SK-N-SH treated with all-trans-retinoic acid at 6 μM for 48 hours (cell line): ENCODE measurements at regions not wholly inside any gene's neighbourhood (a gene's known extent, or its start where the extent isn't known, plus 50 kb on each side); places are given as distances from the start of the nearest gene placed in this dataset.

Source experiments
- ATAC-seq: fragments of 200-7000 bp; cut with Tn5 transposase; 3 replicates; pipeline ENCODE4 v1.9.1; 2020; ENCODE audit warnings: mild to moderate bottlenecking, moderate library complexity
- ARNTL ChIP-seq: fragments of 450-650 bp; formaldehyde crosslinking; IDR thresholded peaks from 2 replicates; pipeline ENCODE4 v1.5.0; 2020; ENCODE audit warnings: low read depth, mild to moderate bottlenecking, moderate library complexity, borderline replicate concordance
- BACH2 ChIP-seq: fragments of 250-450 bp; sonication (Bioruptor Pico); IDR thresholded peaks from 2 replicates; pipeline ENCODE4 v1.9.0; 2021; ENCODE audit warnings: mild to moderate bottlenecking, borderline replicate concordance
- CSDC2 ChIP-seq: fragments of 250-450 bp; sonication (Bioruptor Pico); IDR thresholded peaks from 2 replicates; pipeline ENCODE4 v1.5.0; 2020; ENCODE audit warnings: mild to moderate bottlenecking, moderate library complexity
- ESRRG ChIP-seq: fragments of 250-450 bp; sonication (Bioruptor Pico); IDR thresholded peaks from 2 replicates; pipeline ENCODE4 v1.6.1; 2021; ENCODE audit warnings: mild to moderate bottlenecking
- GLIS3 ChIP-seq: fragments of 250-450 bp; sonication (Bioruptor Pico); IDR thresholded peaks from 2 replicates; pipeline ENCODE4 v1.5.0; 2020; ENCODE audit warnings: mild to moderate bottlenecking, moderate library complexity
- ISL1 ChIP-seq: fragments of 250-450 bp; sonication (Bioruptor Pico); IDR thresholded peaks from 2 replicates; pipeline ENCODE4 v2.1.2; 2022; ENCODE audit warnings: mild to moderate bottlenecking, moderate library complexity
- OSR1 ChIP-seq: fragments of 250-450 bp; sonication (Bioruptor Pico); IDR thresholded peaks from 2 replicates; pipeline ENCODE4 v1.8.0; 2022; ENCODE audit warnings: moderate library complexity, mild to moderate bottlenecking, inconsistent platforms
- PPARA ChIP-seq: fragments of 250-450 bp; sonication (Bioruptor Pico); IDR thresholded peaks from 2 replicates; pipeline ENCODE4 v1.5.0; 2020; ENCODE audit warnings: mild to moderate bottlenecking, borderline replicate concordance
- RARB ChIP-seq: fragments of 250-450 bp; sonication (Bioruptor Pico); IDR thresholded peaks from 2 replicates; pipeline ENCODE4 v1.8.0; 2021; ENCODE audit warnings: mild to moderate bottlenecking, moderate library complexity
- SNAI2 ChIP-seq: fragments of 250-450 bp; sonication (Bioruptor Pico); IDR thresholded peaks from 2 replicates; pipeline ENCODE4 v1.5.0; 2020; ENCODE audit warnings: mild to moderate bottlenecking, moderate library complexity
- TCF4 ChIP-seq: fragments of 250-450 bp; sonication (Bioruptor Pico); IDR thresholded peaks from 2 replicates; pipeline ENCODE4 v1.8.0; 2021; ENCODE audit warnings: mild to moderate bottlenecking, moderate library complexity, borderline replicate concordance
- TOX ChIP-seq: fragments of 250-450 bp; sonication (Bioruptor Pico); IDR thresholded peaks from 2 replicates; pipeline ENCODE4 v1.8.0; 2021; ENCODE audit warnings: mild to moderate bottlenecking, moderate library complexity, borderline replicate concordance
- ZC3H10 ChIP-seq: fragments of 250-450 bp; sonication (Bioruptor Pico); IDR thresholded peaks from 2 replicates; pipeline ENCODE4 v1.5.1; 2021; ENCODE audit warnings: mild to moderate bottlenecking, moderate library complexity
- ZFP3 ChIP-seq: fragments of 250-450 bp; sonication (Bioruptor Pico); IDR thresholded peaks from 2 replicates; pipeline ENCODE4 v1.5.0; 2020; ENCODE audit warnings: mild to moderate bottlenecking, moderate library complexity
- ZFP30 ChIP-seq: fragments of 450-650 bp; formaldehyde crosslinking; IDR thresholded peaks from 2 replicates; pipeline ENCODE4 v1.5.0; 2022; ENCODE audit warnings: mild to moderate bottlenecking, moderate library complexity
- ZNF565 ChIP-seq: fragments of 450-650 bp; formaldehyde crosslinking; conservative IDR thresholded peaks from 2 replicates; pipeline ENCODE4 v1.5.0; 2020; ENCODE audit warnings: low read depth, mild to moderate bottlenecking, moderate library complexity
- ZNF70 ChIP-seq: fragments of 450-650 bp; formaldehyde crosslinking; IDR thresholded peaks from 2 replicates; pipeline ENCODE4 v1.5.0; 2020; ENCODE audit warnings: mild to moderate bottlenecking, moderate library complexity
- ZNF8 ChIP-seq: fragments of 450-650 bp; formaldehyde crosslinking; IDR thresholded peaks from 2 replicates; pipeline ENCODE4 v1.5.0; 2020; ENCODE audit warnings: mild to moderate bottlenecking, moderate library complexity
- TF ChIP-seq, protein P1 (sequence below): fragments of 250-450 bp; sonication (Bioruptor Pico); IDR thresholded peaks from 2 replicates; pipeline ENCODE4 v1.8.0; 2021; ENCODE audit warnings: low read depth, mild to moderate bottlenecking, moderate library complexity, borderline replicate concordance
- TF ChIP-seq, protein P2 (sequence below): fragments of 250-450 bp; sonication (Bioruptor Pico); IDR thresholded peaks from 2 replicates; pipeline ENCODE4 v1.8.0; 2020; ENCODE audit warnings: mild to moderate bottlenecking, moderate library complexity, borderline replicate concordance
- TF ChIP-seq, protein P3 (sequence below): fragments of 250-450 bp; sonication (Bioruptor Pico); IDR thresholded peaks from 2 replicates; pipeline ENCODE4 v1.5.0; 2020; ENCODE audit warnings: mild to moderate bottlenecking, moderate library complexity
- TF ChIP-seq, protein P4 (sequence below): fragments of 250-450 bp; sonication (Bioruptor Pico); IDR thresholded peaks from 2 replicates; pipeline ENCODE4 v1.5.1; 2021; ENCODE audit warnings: mild to moderate bottlenecking, moderate library complexity

DNA sequence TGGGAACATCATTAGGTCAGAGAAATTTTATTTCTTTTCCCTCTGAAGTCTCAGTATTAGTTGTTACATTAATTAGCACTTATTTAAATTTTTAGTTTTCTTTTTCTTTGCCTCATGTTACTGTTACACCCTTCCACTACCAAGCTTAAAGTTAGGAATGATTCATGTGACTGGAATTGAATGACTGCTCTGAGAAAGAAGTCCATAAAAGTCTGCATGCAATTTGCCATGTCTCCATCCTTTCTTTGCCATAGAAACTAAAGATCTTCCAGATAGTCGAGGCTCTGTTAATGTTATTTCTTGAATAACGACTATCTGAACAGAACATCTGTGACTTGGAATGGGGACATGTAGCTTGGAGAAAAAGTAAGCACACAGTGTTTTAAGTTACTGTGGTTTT is 1269.8 kb upstream of the PIK3C3 start:
- no peak for ATAC-seq
- TF ChIP-seq RARB (CRISPR knock-in tag) (no peak), ESRRG (CRISPR knock-in tag) (no peak), GLIS3 (CRISPR knock-in tag) (no peak), ZNF8 (no peak)
- TF ChIP-seq, protein P1, sequence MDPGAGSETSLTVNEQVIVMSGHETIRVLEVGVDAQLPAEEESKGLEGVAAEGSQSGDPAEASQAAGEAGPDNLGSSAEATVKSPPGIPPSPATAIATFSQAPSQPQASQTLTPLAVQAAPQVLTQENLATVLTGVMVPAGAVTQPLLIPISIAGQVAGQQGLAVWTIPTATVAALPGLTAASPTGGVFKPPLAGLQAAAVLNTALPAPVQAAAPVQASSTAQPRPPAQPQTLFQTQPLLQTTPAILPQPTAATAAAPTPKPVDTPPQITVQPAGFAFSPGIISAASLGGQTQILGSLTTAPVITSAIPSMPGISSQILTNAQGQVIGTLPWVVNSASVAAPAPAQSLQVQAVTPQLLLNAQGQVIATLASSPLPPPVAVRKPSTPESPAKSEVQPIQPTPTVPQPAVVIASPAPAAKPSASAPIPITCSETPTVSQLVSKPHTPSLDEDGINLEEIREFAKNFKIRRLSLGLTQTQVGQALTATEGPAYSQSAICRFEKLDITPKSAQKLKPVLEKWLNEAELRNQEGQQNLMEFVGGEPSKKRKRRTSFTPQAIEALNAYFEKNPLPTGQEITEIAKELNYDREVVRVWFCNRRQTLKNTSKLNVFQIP (CRISPR knock-in tag), result no peak

DNA sequence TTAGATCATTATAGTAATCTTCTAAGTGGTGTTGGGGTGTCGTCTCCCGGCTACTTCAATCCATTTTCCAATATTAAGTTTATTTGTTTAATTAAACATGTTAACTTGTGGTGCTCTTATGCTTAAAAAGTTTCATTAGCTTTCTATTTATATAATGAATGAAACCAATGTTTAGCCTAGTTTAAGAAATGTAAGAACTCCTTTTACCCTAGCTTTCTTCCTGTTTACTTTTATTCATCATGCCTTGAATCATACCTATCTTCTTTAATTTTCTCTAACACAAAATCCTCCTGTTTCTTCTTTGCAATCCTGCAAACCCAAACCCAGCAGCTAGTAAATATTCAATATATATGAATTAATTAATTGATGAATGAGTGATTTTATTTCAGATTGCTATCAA is 1276.7 kb upstream of the PIK3C3 start:
- no peak for ATAC-seq
- no peak for TF ChIP-seq TCF4
- no peak for TF ChIP-seq ZNF8
- TF ChIP-seq ISL1 (CRISPR knock-in tag), result no peak
- no peak for TF ChIP-seq GLIS3 (CRISPR knock-in tag)
- no peak for TF ChIP-seq ZNF565 (CRISPR knock-in tag)
- TF ChIP-seq ARNTL (CRISPR knock-in tag), result no peak
- TF ChIP-seq ESRRG (CRISPR knock-in tag), result no peak
- TF ChIP-seq ZNF70 (CRISPR knock-in tag), result no peak
- TF ChIP-seq, protein P1 (CRISPR knock-in tag), result no peak
- TF ChIP-seq PPARA (CRISPR knock-in tag), result no peak
- no peak for TF ChIP-seq SNAI2
- TF ChIP-seq ZFP3 (CRISPR knock-in tag), result no peak
- TF ChIP-seq ZC3H10, result no peak
- TF ChIP-seq BACH2 (CRISPR knock-in tag), result no peak
- no peak for TF ChIP-seq RARB (CRISPR knock-in tag)
- no peak for TF ChIP-seq TOX (CRISPR knock-in tag)
- TF ChIP-seq, all 23 proteins: peak for 0

DNA sequence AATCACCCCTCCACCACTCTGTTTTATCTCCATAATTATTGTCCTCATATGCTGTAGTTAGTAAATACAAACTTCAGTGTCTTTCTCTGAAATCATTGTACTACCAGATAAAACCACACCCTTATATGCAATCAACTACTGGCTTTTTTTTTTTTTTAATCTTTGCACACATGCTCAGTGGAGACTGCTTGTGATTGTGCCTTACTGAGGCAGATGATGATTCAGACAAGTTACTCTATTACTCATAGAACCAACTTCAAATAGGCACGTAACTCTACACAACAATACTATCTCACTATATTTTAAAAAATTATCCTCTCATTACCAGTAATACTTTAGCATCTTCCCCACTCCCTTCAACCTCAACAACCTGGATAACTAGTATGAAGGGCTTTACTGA is 1278.4 kb upstream of the PIK3C3 start:
- ATAC-seq, result no peak
- TF ChIP-seq OSR1 (no peak), TCF4 (no peak), ZC3H10 (no peak), SNAI2 (no peak), ZNF565 (CRISPR knock-in tag) (no peak), CSDC2 (no peak), ISL1 (CRISPR knock-in tag) (no peak), ZFP30 (no peak), ZFP3 (CRISPR knock-in tag) (no peak), PPARA (CRISPR knock-in tag) (no peak), ESRRG (CRISPR knock-in tag) (no peak), ZNF8 (no peak), TOX (CRISPR knock-in tag) (no peak), BACH2 (CRISPR knock-in tag) (no peak)
- TF ChIP-seq, protein P2, sequence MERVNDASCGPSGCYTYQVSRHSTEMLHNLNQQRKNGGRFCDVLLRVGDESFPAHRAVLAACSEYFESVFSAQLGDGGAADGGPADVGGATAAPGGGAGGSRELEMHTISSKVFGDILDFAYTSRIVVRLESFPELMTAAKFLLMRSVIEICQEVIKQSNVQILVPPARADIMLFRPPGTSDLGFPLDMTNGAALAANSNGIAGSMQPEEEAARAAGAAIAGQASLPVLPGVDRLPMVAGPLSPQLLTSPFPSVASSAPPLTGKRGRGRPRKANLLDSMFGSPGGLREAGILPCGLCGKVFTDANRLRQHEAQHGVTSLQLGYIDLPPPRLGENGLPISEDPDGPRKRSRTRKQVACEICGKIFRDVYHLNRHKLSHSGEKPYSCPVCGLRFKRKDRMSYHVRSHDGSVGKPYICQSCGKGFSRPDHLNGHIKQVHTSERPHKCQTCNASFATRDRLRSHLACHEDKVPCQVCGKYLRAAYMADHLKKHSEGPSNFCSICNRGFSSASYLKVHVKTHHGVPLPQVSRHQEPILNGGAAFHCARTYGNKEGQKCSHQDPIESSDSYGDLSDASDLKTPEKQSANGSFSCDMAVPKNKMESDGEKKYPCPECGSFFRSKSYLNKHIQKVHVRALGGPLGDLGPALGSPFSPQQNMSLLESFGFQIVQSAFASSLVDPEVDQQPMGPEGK (CRISPR knock-in tag), result no peak
- TF ChIP-seq, protein P1 (CRISPR knock-in tag), result no peak
- TF ChIP-seq, protein P3, sequence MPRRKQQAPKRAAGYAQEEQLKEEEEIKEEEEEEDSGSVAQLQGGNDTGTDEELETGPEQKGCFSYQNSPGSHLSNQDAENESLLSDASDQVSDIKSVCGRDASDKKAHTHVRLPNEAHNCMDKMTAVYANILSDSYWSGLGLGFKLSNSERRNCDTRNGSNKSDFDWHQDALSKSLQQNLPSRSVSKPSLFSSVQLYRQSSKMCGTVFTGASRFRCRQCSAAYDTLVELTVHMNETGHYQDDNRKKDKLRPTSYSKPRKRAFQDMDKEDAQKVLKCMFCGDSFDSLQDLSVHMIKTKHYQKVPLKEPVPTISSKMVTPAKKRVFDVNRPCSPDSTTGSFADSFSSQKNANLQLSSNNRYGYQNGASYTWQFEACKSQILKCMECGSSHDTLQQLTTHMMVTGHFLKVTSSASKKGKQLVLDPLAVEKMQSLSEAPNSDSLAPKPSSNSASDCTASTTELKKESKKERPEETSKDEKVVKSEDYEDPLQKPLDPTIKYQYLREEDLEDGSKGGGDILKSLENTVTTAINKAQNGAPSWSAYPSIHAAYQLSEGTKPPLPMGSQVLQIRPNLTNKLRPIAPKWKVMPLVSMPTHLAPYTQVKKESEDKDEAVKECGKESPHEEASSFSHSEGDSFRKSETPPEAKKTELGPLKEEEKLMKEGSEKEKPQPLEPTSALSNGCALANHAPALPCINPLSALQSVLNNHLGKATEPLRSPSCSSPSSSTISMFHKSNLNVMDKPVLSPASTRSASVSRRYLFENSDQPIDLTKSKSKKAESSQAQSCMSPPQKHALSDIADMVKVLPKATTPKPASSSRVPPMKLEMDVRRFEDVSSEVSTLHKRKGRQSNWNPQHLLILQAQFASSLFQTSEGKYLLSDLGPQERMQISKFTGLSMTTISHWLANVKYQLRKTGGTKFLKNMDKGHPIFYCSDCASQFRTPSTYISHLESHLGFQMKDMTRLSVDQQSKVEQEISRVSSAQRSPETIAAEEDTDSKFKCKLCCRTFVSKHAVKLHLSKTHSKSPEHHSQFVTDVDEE, result no peak
- TF ChIP-seq, protein P4, sequence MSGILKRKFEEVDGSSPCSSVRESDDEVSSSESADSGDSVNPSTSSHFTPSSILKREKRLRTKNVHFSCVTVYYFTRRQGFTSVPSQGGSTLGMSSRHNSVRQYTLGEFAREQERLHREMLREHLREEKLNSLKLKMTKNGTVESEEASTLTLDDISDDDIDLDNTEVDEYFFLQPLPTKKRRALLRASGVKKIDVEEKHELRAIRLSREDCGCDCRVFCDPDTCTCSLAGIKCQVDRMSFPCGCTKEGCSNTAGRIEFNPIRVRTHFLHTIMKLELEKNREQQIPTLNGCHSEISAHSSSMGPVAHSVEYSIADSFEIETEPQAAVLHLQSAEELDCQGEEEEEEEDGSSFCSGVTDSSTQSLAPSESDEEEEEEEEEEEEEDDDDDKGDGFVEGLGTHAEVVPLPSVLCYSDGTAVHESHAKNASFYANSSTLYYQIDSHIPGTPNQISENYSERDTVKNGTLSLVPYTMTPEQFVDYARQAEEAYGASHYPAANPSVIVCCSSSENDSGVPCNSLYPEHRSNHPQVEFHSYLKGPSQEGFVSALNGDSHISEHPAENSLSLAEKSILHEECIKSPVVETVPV (CRISPR knock-in tag), result no peak
